ENCODE measurements at regions not wholly inside any gene's neighbourhood (a gene's known extent, or its start where the extent isn't known, plus 50 kb on each side); places are given as distances from the start of the nearest gene placed in this dataset.
"Not testable (repeated sequence)": the region's sequence is repeated elsewhere in the genome, so short reads cannot be mapped to it uniquely, and the experiment has no call there.

- H3K4me3 ChIP-seq (ENCODE audit: low read length in 2 of 2); H3K9me3 ChIP-seq (ENCODE audit: control insufficient read depth in 2 of 2, insufficient read depth in 1 of 2, low read length in 1 of 2); H3K27me3 ChIP-seq (ENCODE audit: control insufficient read depth in 2 of 2, insufficient read depth in 1 of 2, low read length in 1 of 2); H3K4me1 ChIP-seq (ENCODE audit: control insufficient read depth in 2 of 2, insufficient read depth in 2 of 2, low read length in 2 of 2); H3K36me3 ChIP-seq (ENCODE audit: control insufficient read depth in 2 of 2, insufficient read depth in 2 of 2, low read length in 1 of 2); DNase-seq (ENCODE audit: low read depth in 6 of 9, low spot score in 9 of 9); H3K27ac ChIP-seq (ENCODE audit: low read depth in 1 of 2, low read length in 1 of 2): not testable (repeated sequence)
- 28% methylated on average over 3 of the region's 3 CpGs for WGBS
Measured at GRCh38 chr4:131810565-131810964, 1338.5 kb upstream of the PCDH10 start.
